GM12878 (cell line): ENCODE measurements at regions not wholly inside any gene's neighbourhood (a gene's known extent, or its start where the extent isn't known, plus 50 kb on each side); places are given as distances from the start of the nearest gene placed in this dataset.

Experiments
- CHD2 ChIP-seq: IDR thresholded peaks from 2 replicates; pipeline ENCODE4 v1.6.1; 2011; ENCODE audit warnings: low read depth, low read length, improper control_type of control experiment, borderline replicate concordance
- TF ChIP-seq, protein P1 (sequence below): IDR thresholded peaks from 2 replicates; pipeline ENCODE4 v1.6.1; 2011; ENCODE audit warnings: mild to moderate bottlenecking, low read depth, low read length, moderate library complexity; ENCODE audit not compliant: insufficient replicate concordance

- TF ChIP-seq CHD2 = no peak
- TF ChIP-seq, protein P1, sequence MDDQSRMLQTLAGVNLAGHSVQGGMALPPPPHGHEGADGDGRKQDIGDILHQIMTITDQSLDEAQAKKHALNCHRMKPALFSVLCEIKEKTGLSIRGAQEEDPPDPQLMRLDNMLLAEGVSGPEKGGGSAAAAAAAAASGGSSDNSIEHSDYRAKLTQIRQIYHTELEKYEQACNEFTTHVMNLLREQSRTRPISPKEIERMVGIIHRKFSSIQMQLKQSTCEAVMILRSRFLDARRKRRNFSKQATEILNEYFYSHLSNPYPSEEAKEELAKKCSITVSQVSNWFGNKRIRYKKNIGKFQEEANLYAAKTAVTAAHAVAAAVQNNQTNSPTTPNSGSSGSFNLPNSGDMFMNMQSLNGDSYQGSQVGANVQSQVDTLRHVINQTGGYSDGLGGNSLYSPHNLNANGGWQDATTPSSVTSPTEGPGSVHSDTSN = no peak
Measured at GRCh38 chr18:54692463-54692862, 101.4 kb downstream of the DYNAP start.
